ENCODE measurements at regions not wholly inside any gene's neighbourhood (a gene's known extent, or its start where the extent isn't known, plus 50 kb on each side); places are given as distances from the start of the nearest gene placed in this dataset.

DNA sequence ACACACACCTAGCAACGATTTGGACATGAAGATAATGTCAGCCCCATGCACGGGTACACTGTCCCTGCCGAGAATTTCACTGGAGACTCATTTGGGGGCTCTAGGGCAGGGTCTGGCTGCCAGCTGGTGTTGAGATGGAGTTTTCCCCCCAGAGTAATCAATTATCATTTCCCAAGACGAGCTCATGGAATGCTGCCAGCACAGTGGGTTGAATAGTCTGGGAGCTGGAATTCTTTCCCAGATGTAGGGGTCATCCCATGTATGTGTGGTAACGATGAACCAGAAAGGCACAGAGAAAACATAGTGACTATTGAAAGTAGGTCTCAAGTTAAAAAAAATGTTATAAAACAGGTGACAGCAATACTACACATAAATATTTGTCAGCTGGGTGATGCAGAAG is 579.9 kb downstream of the MAFB start:
- no peak for DNase-seq (ENCODE audit: low read depth in 1 of 2, low spot score in 1 of 2)
- H3K27ac ChIP-seq (replicated peaks), result no peak overlapping the region
- TF ChIP-seq SPI1 (IDR thresholded peaks at IDR 0.05; ENCODE audit: borderline replicate concordance, low read depth) (no peak), REST (IDR thresholded peaks at IDR 0.05; ENCODE audit: insufficient replicate concordance, low read depth) (no peak), GABPA (IDR thresholded peaks at IDR 0.05; ENCODE audit: low read depth) (no peak), POLR2AphosphoS5 (IDR thresholded peaks at IDR 0.05; ENCODE audit: low read depth) (no peak)
- TF ChIP-seq, protein P1, sequence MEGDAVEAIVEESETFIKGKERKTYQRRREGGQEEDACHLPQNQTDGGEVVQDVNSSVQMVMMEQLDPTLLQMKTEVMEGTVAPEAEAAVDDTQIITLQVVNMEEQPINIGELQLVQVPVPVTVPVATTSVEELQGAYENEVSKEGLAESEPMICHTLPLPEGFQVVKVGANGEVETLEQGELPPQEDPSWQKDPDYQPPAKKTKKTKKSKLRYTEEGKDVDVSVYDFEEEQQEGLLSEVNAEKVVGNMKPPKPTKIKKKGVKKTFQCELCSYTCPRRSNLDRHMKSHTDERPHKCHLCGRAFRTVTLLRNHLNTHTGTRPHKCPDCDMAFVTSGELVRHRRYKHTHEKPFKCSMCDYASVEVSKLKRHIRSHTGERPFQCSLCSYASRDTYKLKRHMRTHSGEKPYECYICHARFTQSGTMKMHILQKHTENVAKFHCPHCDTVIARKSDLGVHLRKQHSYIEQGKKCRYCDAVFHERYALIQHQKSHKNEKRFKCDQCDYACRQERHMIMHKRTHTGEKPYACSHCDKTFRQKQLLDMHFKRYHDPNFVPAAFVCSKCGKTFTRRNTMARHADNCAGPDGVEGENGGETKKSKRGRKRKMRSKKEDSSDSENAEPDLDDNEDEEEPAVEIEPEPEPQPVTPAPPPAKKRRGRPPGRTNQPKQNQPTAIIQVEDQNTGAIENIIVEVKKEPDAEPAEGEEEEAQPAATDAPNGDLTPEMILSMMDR (IDR thresholded peaks at IDR 0.05; ENCODE audit: insufficient read depth, low read length), result no peak
- no peaks in the 10 kb centered on the region for H3K27me3 ChIP-seq (ENCODE audit: insufficient read depth, poor library complexity, severe bottlenecking)
- H3K4me3 ChIP-seq (replicated peaks; ENCODE audit: insufficient read depth, low read length), result no peak overlapping the region

GRCh38 chr20:40108321-40108720 is 580.7 kb downstream of the MAFB start:
- TF ChIP-seq, protein P1 (IDR thresholded peaks at IDR 0.05; ENCODE audit: insufficient read depth, low read length), result no peak
- no peak for TF ChIP-seq REST (IDR thresholded peaks at IDR 0.05; ENCODE audit: insufficient replicate concordance, low read depth)
- no peak for TF ChIP-seq POLR2AphosphoS5 (IDR thresholded peaks at IDR 0.05; ENCODE audit: low read depth)
- Histone ChIP-seq H3K27ac (replicated peaks) (no peak overlapping the region), H3K27me3 (ENCODE audit: insufficient read depth, poor library complexity, severe bottlenecking) (no peaks in the 10 kb centered on the region), H3K4me3 (replicated peaks; ENCODE audit: insufficient read depth, low read length) (no peak overlapping the region)
- no peak for DNase-seq (ENCODE audit: low read depth in 1 of 2, low spot score in 1 of 2)

DNA sequence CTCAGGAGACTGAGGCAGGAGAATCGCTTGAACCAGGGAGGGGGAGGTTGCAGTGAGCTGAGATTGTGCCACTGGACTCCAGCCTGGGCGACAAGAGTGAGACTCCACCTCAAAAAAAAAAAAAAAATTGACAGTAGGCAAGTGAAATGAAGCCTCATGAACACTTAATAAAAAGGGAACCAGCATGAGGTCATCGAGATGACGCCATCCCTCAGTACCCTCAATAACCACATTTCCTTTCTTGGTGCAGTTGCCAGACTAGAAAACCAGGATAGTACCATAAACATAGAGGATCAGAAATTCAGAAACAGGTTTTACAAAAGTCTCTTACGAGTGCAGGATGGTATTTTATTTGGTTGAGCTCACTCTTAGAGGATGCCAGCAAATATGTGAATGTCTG is 584.1 kb downstream of the MAFB start:
- no peaks in the 10 kb centered on the region for H3K27me3 ChIP-seq (ENCODE audit: insufficient read depth, poor library complexity, severe bottlenecking)
- TF ChIP-seq POLR2AphosphoS5 (IDR thresholded peaks at IDR 0.05; ENCODE audit: low read depth), result no peak
- TF ChIP-seq REST (IDR thresholded peaks at IDR 0.05; ENCODE audit: insufficient replicate concordance, low read depth), result no peak
- TF ChIP-seq, protein P1 (IDR thresholded peaks at IDR 0.05; ENCODE audit: insufficient read depth, low read length), result no peak
- TF ChIP-seq SPI1 (IDR thresholded peaks at IDR 0.05; ENCODE audit: borderline replicate concordance, low read depth), result no peak
- TF ChIP-seq GABPA (IDR thresholded peaks at IDR 0.05; ENCODE audit: low read depth), result no peak
- no peak for DNase-seq (ENCODE audit: low read depth in 1 of 2, low spot score in 1 of 2)

More for the DNA sequence above, 584.1 kb downstream of the MAFB start:
- H3K27ac ChIP-seq (replicated peaks), result no peak overlapping the region
- no peak overlapping the region for H3K4me3 ChIP-seq (replicated peaks; ENCODE audit: insufficient read depth, low read length)
